HL-60 (cell line): ENCODE measurements at regions not wholly inside any gene's neighbourhood (a gene's known extent, or its start where the extent isn't known, plus 50 kb on each side); places are given as distances from the start of the nearest gene placed in this dataset.

ENCODE experiments used
- GABPA ChIP-seq: IDR thresholded peaks from 2 replicates; pipeline ENCODE4 v1.6.1; 2012; ENCODE audit warnings: low read depth
- POLR2AphosphoS5 ChIP-seq: IDR thresholded peaks from 2 replicates; pipeline ENCODE4 v1.6.1; 2012; ENCODE audit warnings: low read depth
- SPI1 ChIP-seq: IDR thresholded peaks from 2 replicates; pipeline ENCODE4 v1.6.1; 2012; ENCODE audit warnings: low read depth, mild to moderate bottlenecking, borderline replicate concordance
- TF ChIP-seq, protein P1 (sequence below): IDR thresholded peaks from 2 replicates; pipeline ENCODE4 v1.6.1; 2012; ENCODE audit warnings: low read depth; ENCODE audit not compliant: insufficient replicate concordance
- TF ChIP-seq, protein P2 (sequence below): IDR thresholded peaks from one replicate; pipeline ENCODE4 v1.5.1; 2011; ENCODE audit warnings: low read length, control low read depth, inconsistent platforms; ENCODE audit not compliant: insufficient read depth

DNA sequence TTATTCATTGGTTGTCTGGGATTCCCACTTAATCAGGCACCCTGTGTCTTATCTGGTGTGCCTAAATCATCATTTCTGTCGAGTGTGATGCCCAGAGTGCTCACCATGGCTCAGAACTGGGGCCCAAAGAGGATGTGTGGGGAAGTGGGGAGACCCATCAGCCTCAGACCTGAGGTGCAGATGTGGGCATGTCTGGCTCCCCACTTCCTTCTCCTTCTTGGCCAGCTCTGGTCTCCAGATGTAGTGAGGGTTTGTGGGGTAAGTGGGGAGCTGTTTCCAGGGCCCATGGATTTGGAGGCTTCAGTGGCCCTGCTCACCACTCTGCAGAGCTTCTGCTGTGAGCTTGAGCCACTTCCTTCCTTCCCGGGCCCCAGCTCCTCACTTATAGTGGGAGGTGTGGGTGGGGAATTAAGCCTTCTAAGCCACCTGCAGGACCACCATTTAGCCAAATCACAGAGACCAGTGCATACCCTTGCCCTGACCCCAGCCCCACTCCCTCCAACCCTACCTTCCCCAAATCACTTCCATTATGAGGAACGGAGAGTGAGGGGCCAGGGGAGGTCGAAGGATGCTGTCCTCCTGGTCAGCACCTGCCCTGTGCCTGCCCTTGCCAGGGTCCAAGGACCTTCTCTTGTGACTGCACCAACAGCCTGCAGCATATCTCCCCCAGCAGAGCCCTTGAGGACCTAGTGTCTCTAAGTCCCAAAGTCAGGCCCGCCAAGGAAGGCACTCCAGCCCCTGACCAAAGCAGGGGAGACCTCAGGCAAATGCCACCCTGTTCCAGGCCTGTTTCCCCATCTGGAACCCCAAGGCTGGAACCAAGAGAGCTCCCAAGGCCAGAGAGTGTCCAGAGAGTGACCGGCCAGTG is 278.2 kb upstream of the RTL1 start:
- TF ChIP-seq, protein P1, sequence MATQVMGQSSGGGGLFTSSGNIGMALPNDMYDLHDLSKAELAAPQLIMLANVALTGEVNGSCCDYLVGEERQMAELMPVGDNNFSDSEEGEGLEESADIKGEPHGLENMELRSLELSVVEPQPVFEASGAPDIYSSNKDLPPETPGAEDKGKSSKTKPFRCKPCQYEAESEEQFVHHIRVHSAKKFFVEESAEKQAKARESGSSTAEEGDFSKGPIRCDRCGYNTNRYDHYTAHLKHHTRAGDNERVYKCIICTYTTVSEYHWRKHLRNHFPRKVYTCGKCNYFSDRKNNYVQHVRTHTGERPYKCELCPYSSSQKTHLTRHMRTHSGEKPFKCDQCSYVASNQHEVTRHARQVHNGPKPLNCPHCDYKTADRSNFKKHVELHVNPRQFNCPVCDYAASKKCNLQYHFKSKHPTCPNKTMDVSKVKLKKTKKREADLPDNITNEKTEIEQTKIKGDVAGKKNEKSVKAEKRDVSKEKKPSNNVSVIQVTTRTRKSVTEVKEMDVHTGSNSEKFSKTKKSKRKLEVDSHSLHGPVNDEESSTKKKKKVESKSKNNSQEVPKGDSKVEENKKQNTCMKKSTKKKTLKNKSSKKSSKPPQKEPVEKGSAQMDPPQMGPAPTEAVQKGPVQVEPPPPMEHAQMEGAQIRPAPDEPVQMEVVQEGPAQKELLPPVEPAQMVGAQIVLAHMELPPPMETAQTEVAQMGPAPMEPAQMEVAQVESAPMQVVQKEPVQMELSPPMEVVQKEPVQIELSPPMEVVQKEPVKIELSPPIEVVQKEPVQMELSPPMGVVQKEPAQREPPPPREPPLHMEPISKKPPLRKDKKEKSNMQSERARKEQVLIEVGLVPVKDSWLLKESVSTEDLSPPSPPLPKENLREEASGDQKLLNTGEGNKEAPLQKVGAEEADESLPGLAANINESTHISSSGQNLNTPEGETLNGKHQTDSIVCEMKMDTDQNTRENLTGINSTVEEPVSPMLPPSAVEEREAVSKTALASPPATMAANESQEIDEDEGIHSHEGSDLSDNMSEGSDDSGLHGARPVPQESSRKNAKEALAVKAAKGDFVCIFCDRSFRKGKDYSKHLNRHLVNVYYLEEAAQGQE: no peak
- TF ChIP-seq, protein P2, sequence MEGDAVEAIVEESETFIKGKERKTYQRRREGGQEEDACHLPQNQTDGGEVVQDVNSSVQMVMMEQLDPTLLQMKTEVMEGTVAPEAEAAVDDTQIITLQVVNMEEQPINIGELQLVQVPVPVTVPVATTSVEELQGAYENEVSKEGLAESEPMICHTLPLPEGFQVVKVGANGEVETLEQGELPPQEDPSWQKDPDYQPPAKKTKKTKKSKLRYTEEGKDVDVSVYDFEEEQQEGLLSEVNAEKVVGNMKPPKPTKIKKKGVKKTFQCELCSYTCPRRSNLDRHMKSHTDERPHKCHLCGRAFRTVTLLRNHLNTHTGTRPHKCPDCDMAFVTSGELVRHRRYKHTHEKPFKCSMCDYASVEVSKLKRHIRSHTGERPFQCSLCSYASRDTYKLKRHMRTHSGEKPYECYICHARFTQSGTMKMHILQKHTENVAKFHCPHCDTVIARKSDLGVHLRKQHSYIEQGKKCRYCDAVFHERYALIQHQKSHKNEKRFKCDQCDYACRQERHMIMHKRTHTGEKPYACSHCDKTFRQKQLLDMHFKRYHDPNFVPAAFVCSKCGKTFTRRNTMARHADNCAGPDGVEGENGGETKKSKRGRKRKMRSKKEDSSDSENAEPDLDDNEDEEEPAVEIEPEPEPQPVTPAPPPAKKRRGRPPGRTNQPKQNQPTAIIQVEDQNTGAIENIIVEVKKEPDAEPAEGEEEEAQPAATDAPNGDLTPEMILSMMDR: no peak
- TF ChIP-seq POLR2AphosphoS5 (no peak), GABPA (no peak), SPI1 (no peak)
